Breast epithelium (tissue), 4 donors: ENCODE measurements at regions not wholly inside any gene's neighbourhood (a gene's known extent, or its start where the extent isn't known, plus 50 kb on each side); places are given as distances from the start of the nearest gene placed in this dataset.
A peak's percentile ranks its signal among the peaks of the same experiment; 100 is the strongest.

Experiments used
- DNase-seq, 2 donors: peaks; one replicate each; pipeline ENCODE4 v3.0.0-alpha.2; 2019; ENCODE audit warnings: low spot score in 2 of 2
- H3K27ac ChIP-seq, 2 donors: fragments of 200-600 bp; sonication (generic) in 1 of 2; one replicate each; pipeline ENCODE4 v1.5.1; 2016 to 2019; ENCODE audit warnings: mild to moderate bottlenecking in 1 of 2
- H3K27me3 ChIP-seq, 2 donors: fragments of 200-600 bp; sonication (generic) in 1 of 2; one replicate each; pipeline versions ENCODE4 v1.5.1 to v1.6.0; 2017 to 2019; ENCODE audit warnings: control low read depth in 1 of 2, mild to moderate bottlenecking in 1 of 2
- H3K36me3 ChIP-seq: fragments of 200-600 bp; one replicate; pipeline ENCODE4 v1.5.1; 2019
- H3K4me1 ChIP-seq, 2 donors: fragments of 200-600 bp; sonication (generic); one replicate each; pipeline ENCODE4 v1.5.1; 2016 to 2019; ENCODE audit warnings: control low read depth in 1 of 2
- H3K4me3 ChIP-seq, 3 donors: fragments of 200-600 bp; sonication (generic); 1 replicate in 2 of 3; 2 replicates in 1 of 3; pipeline ENCODE4 v1.5.1; 2016 to 2019; ENCODE audit warnings: mild to moderate bottlenecking in 3 of 3, moderate library complexity in 2 of 3
- H3K9me3 ChIP-seq, 2 donors: fragments of 200-600 bp; sonication (generic) in 1 of 2; one replicate each; pipeline ENCODE4 v1.5.1; 2016 to 2019; ENCODE audit warnings: control low read depth in 1 of 2
- POLR2A ChIP-seq: fragments of 450-650 bp; IDR thresholded peaks from one replicate; pipeline ENCODE4 v1.6.1; 2016; ENCODE audit warnings: antibody characterized with exemption, mild to moderate bottlenecking, moderate library complexity
- POLR2AphosphoS5 ChIP-seq, 3 donors: sonication (generic); formaldehyde crosslinking; IDR thresholded peaks; one replicate each; pipeline ENCODE4 v1.6.1; 2017; ENCODE audit warnings: antibody characterized with exemption in 3 of 3
- intact Hi-C: fragments of 100-400 bp; cut with DNase I; formaldehyde crosslinking; loops from one replicate; pipeline ENCODE4 v1.15.1; 2023; ENCODE audit warnings: low total_unique reads
- TF ChIP-seq, protein P1 (sequence below), 3 donors: fragments of 450-650 bp; IDR thresholded peaks; one replicate each; pipeline ENCODE4 v1.5.1; 2016 to 2017; ENCODE audit warnings: antibody characterized with exemption in 3 of 3, mild to moderate bottlenecking in 3 of 3, moderate library complexity in 3 of 3

- H3K4me1 ChIP-seq = no peaks in the 10 kb centered on the region
- DNase-seq = no peak
- no peaks in the 10 kb centered on the region for H3K36me3 ChIP-seq
- H3K27ac ChIP-seq = no peak overlapping the region
- intact Hi-C loops = no loop called here
- TF ChIP-seq POLR2AphosphoS5 (IDR thresholded peaks at IDR 0.05) (no peak), POLR2A (no peak)
- TF ChIP-seq, protein P1, sequence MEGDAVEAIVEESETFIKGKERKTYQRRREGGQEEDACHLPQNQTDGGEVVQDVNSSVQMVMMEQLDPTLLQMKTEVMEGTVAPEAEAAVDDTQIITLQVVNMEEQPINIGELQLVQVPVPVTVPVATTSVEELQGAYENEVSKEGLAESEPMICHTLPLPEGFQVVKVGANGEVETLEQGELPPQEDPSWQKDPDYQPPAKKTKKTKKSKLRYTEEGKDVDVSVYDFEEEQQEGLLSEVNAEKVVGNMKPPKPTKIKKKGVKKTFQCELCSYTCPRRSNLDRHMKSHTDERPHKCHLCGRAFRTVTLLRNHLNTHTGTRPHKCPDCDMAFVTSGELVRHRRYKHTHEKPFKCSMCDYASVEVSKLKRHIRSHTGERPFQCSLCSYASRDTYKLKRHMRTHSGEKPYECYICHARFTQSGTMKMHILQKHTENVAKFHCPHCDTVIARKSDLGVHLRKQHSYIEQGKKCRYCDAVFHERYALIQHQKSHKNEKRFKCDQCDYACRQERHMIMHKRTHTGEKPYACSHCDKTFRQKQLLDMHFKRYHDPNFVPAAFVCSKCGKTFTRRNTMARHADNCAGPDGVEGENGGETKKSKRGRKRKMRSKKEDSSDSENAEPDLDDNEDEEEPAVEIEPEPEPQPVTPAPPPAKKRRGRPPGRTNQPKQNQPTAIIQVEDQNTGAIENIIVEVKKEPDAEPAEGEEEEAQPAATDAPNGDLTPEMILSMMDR (IDR thresholded peaks at IDR 0.05) = no peak
- no peaks in the 10 kb centered on the region for H3K9me3 ChIP-seq
- no peak overlapping the region for H3K4me3 ChIP-seq
- no peaks in the 10 kb centered on the region for H3K27me3 ChIP-seq
Measured at GRCh38 chr10:83289373-83289772, 849.9 kb upstream of the GHITM start.

GRCh38 chr10:83289948-83290347 lies 849.4 kb upstream of the GHITM start:
- intact Hi-C loops = no loop called here
- no peaks in the 10 kb centered on the region for H3K27me3 ChIP-seq
- TF ChIP-seq POLR2A (no peak), POLR2AphosphoS5 (IDR thresholded peaks at IDR 0.05) (no peak)
- TF ChIP-seq, protein P1 (IDR thresholded peaks at IDR 0.05) = no peak

DNA sequence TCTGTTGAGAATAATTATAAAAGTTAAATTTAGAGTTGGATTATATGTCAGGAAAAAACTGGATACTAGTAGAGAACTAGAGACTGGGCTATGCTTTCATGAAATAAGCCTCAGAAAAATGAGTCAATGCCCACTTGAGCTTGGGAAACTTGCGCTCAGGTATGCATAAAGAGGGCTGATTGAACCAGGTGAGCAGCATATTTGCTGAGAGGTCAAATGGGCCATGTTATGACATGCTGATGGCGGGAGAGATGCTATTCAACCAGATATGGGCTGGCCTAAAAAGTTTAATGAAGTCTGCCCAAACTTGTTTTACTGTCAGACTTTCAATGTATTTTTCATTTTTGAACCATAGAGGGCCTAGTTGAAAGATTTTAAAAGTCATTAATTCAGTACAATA lies 837.6 kb upstream of the GHITM start:
- Histone ChIP-seq H3K27ac (no peak overlapping the region), H3K4me3 (no peak overlapping the region), H3K9me3 (no peaks in the 10 kb centered on the region), H3K36me3 (no peaks in the 10 kb centered on the region), H3K4me1 (no peaks in the 10 kb centered on the region), H3K27me3 (no peaks in the 10 kb centered on the region)
- intact Hi-C loops = no loop called here
- TF ChIP-seq POLR2AphosphoS5 (IDR thresholded peaks at IDR 0.05) (no peak), POLR2A (no peak)
- TF ChIP-seq, protein P1 (IDR thresholded peaks at IDR 0.05) = no peak
- peak in 1 of 2 donors; percentile 18 for DNase-seq

More at GRCh38 chr10:83289948-83290347, 849.4 kb upstream of the GHITM start:
- no peak overlapping the region for H3K27ac ChIP-seq
- H3K9me3 ChIP-seq = no peaks in the 10 kb centered on the region
- no peaks in the 10 kb centered on the region for H3K4me1 ChIP-seq
- H3K4me3 ChIP-seq = no peak overlapping the region
- no peak for DNase-seq
- H3K36me3 ChIP-seq = no peaks in the 10 kb centered on the region

DNA sequence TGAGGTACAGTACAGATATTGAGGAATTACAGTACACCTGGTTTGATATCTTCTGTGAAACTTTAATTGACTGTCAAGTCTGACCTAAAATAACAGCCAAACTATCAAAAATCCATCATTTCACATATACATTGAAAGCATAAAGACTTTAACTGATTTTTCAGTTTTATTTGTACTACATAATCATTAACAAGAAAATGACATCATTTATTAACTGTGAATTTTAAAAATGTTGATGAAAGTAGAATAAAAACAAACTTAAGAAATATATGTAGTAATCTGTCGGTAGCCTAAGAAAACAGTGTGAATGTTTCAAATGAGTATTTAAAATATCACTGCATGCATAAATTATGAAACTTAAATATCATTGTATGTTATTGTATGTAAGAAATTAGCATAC lies 836.7 kb upstream of the GHITM start:
- no peaks in the 10 kb centered on the region for H3K9me3 ChIP-seq
- no peaks in the 10 kb centered on the region for H3K4me1 ChIP-seq
- no peaks in the 10 kb centered on the region for H3K27me3 ChIP-seq
- DNase-seq = no peak
- TF ChIP-seq, protein P1 (IDR thresholded peaks at IDR 0.05) = no peak
- TF ChIP-seq POLR2A (no peak), POLR2AphosphoS5 (IDR thresholded peaks at IDR 0.05) (no peak)
- H3K4me3 ChIP-seq = no peak overlapping the region
- intact Hi-C loops = no loop called here
- H3K36me3 ChIP-seq = no peaks in the 10 kb centered on the region
- no peak overlapping the region for H3K27ac ChIP-seq

GRCh38 chr10:83310688-83311087 lies 828.6 kb upstream of the GHITM start:
- H3K27ac ChIP-seq = no peak overlapping the region
- H3K4me1 ChIP-seq = no peaks in the 10 kb centered on the region
- intact Hi-C loops = no loop called here
- H3K36me3 ChIP-seq = no peaks in the 10 kb centered on the region
- H3K27me3 ChIP-seq = no peaks in the 10 kb centered on the region
- no peak for DNase-seq
- H3K4me3 ChIP-seq = no peak overlapping the region
- TF ChIP-seq POLR2AphosphoS5 (IDR thresholded peaks at IDR 0.05) (no peak), POLR2A (no peak)
- TF ChIP-seq, protein P1 (IDR thresholded peaks at IDR 0.05) = no peak
- no peaks in the 10 kb centered on the region for H3K9me3 ChIP-seq
